GM12892 (cell line): ENCODE measurements at regions not wholly inside any gene's neighbourhood (a gene's known extent, or its start where the extent isn't known, plus 50 kb on each side); places are given as distances from the start of the nearest gene placed in this dataset.

ENCODE experiments used
- POLR2A ChIP-seq: IDR thresholded peaks from 2 replicates; pipeline ENCODE4 v1.6.1; 2011; ENCODE audit warnings: low read depth, low read length, control low read depth
- POLR2AphosphoS5 ChIP-seq: IDR thresholded peaks from 2 replicates; pipeline ENCODE4 v1.6.1; 2011; ENCODE audit warnings: low read depth, low read length, control low read depth

GRCh38 chr11:23991165-23991539 lies 505.7 kb upstream of the LUZP2 start:
- TF ChIP-seq POLR2A = no peak
- no peak for TF ChIP-seq POLR2AphosphoS5
